PC-9 (cell line): ENCODE measurements at regions not wholly inside any gene's neighbourhood (a gene's known extent, or its start where the extent isn't known, plus 50 kb on each side); places are given as distances from the start of the nearest gene placed in this dataset.

ENCODE experiments used
- BruUV-seq: library from RNA; stranded (reverse); fragments of 400-500 nt; replicated peaks from 2 replicates; lab custom pipeline; 2021; lab: Mats Ljungman, UMichigan
- CTCF ChIA-PET: fragments of 300-600 bp; sonication (Branson Sonifier 250); formaldehyde crosslinking; loops from one replicate; lab custom pipeline; 2022; ENCODE audit warnings: antibody characterized with exemption; lab: Charles Lee
- POLR2A ChIA-PET: fragments of 300-600 bp; sonication (Branson Sonifier 250); formaldehyde crosslinking; loops from one replicate; lab custom pipeline; 2022; ENCODE audit warnings: antibody characterized with exemption; ENCODE audit not compliant: unreplicated experiment; lab: Charles Lee
- DNase-seq, 2 experiments: peaks; one replicate each; pipeline versions ENCODE4 v3.0.0 to v3.0.0-alpha.2; 2015 to 2022; ENCODE audit warnings: mixed read lengths in 1 of 2
- H2AFZ ChIP-seq: fragments of 200-600 bp; sonication (generic); 2 replicates; pipeline ENCODE4 v1.8.1; 2017; ENCODE audit warnings: antibody characterized with exemption
- H3F3A ChIP-seq: fragments of 200-600 bp; sonication (generic); 2 replicates; pipeline ENCODE4 v1.8.1; 2017; ENCODE audit warnings: antibody characterized with exemption, mild to moderate bottlenecking, low read depth; ENCODE audit not compliant: insufficient read depth
- H3K27ac ChIP-seq: fragments of 200-600 bp; sonication (generic); 2 replicates; pipeline ENCODE4 v1.6.1; 2016; ENCODE audit warnings: mixed run types
- H3K27me3 ChIP-seq: fragments of 200-600 bp; sonication (generic); 2 replicates; pipeline ENCODE4 v1.6.1; 2016; ENCODE audit warnings: low read depth, mixed run types; ENCODE audit not compliant: insufficient read depth
- H3K36me3 ChIP-seq: fragments of 200-600 bp; sonication (generic); 2 replicates; pipeline ENCODE4 v1.6.1; 2016; ENCODE audit warnings: low read depth, mixed run types
- H3K4me1 ChIP-seq: fragments of 200-600 bp; sonication (generic); replicated peaks from 2 replicates; pipeline ENCODE4 v1.6.1; 2016; ENCODE audit warnings: mixed run types; ENCODE audit not compliant: insufficient read depth
- H3K4me2 ChIP-seq: fragments of 200-600 bp; sonication (generic); 2 replicates; pipeline ENCODE4 v1.6.1; 2017; ENCODE audit warnings: mixed run types
- H3K4me3 ChIP-seq: fragments of 200-600 bp; sonication (generic); 2 replicates; pipeline ENCODE4 v1.6.1; 2016; ENCODE audit warnings: mixed run types
- H3K79me2 ChIP-seq: fragments of 200-600 bp; sonication (generic); 2 replicates; pipeline ENCODE4 v1.6.1; 2017; ENCODE audit warnings: low read depth, mixed run types
- H3K9me2 ChIP-seq: fragments of 200-600 bp; sonication (generic); 2 replicates; pipeline ENCODE4 v1.8.1; 2017; ENCODE audit warnings: mild to moderate bottlenecking; ENCODE audit not compliant: insufficient read depth
- H3K9me3 ChIP-seq: fragments of 200-600 bp; sonication (generic); 2 replicates; pipeline ENCODE4 v1.8.1; 2016; ENCODE audit warnings: low read depth; ENCODE audit not compliant: insufficient read depth
- H4K20me1 ChIP-seq: fragments of 200-600 bp; sonication (generic); 2 replicates; pipeline ENCODE4 v1.8.1; 2017; ENCODE audit not compliant: insufficient read depth
- EZH2 ChIP-seq: fragments of 200-600 bp; sonication (generic); IDR thresholded peaks from 2 replicates; pipeline ENCODE4 v1.8.0; 2017; ENCODE audit warnings: antibody characterized with exemption, low read depth
- intact Hi-C: fragments of 100-400 bp; cut with micrococcal nuclease; formaldehyde crosslinking; loops from one replicate; pipeline ENCODE4 v1.10.0; 2022; ENCODE audit not compliant: unreplicated experiment
- TF ChIP-seq, protein P1 (sequence below): fragments of 200-600 bp; sonication (generic); conservative IDR thresholded peaks from 2 replicates; pipeline ENCODE4 v1.6.1; 2017; ENCODE audit warnings: mixed run types, antibody characterized with exemption, mild to moderate bottlenecking, moderate library complexity

DNA sequence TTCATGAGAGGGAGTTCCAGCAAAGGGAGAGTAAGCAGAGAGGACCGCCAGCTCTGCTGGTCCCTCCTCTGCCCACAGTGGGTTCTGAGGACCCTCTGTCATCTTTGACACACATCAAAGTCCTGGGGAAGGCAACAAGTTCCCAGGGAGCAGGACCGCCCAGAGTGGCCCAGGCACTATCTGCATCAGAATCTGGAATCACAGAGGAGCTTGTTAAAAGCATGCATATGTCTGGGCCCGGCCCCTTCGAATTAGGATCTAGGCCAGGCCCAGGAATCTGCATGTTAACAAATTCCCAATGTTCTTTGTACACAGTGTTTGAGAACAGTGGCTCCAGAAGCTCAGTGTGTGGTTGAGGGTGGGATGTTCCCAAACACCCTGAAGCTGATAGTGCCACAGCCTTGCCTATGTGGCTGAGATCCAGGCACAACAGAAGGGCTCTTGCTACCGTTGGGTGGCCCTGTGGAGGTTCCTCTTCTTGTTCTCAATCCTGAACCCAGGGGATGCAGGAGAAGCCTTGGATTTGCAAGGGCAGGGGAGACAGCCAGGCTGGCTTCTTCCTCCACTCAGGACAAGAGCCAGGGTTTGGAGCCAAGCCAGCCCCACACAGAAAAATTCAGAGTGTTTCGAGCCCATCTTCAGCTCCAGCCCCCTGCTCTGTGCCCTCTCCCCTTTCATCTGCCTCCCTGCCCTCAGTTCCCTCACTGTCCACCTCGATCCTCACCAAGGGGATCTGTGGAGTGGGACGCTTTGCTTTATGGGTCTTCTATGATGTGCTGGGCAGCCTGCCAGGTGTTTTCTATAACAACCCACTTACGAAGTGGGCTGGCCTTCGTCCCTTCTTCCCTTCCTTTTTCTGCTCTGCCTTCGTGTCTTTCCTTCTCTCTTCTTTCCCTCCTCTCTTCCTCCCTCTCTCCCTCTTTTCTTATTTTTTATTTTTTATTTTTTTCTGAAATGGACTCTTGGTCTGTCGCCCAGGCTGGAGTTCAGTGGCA lies 129.0 kb upstream of the TMPRSS2 start:
- Histone ChIP-seq H3K36me3 (no peaks in the 10 kb centered on the region), H3K27ac (peak overlapping the region; percentile 98), H3K4me2 (no peak overlapping the region), H3K79me2 (peaks cover 11% of the 10 kb centered on the region; the same call in 1 of the 2 replicates), H2AFZ (no peak overlapping the region), H3K9me2 (no peaks in the 10 kb centered on the region), H3K27me3 (no peaks in the 10 kb centered on the region), H3K9me3 (no peaks in the 10 kb centered on the region), H3F3A (peaks cover 53% of the 10 kb centered on the region), H4K20me1 (no peaks in the 10 kb centered on the region), H3K4me3 (no peak overlapping the region), H3K4me1 (peaks cover 90% of the 10 kb centered on the region)
- CTCF ChIA-PET = no interaction called here
- DNase-seq = no peak
- no TSS peak for BruUV-seq
- intact Hi-C loops = no loop called here
- TF ChIP-seq, protein P1, sequence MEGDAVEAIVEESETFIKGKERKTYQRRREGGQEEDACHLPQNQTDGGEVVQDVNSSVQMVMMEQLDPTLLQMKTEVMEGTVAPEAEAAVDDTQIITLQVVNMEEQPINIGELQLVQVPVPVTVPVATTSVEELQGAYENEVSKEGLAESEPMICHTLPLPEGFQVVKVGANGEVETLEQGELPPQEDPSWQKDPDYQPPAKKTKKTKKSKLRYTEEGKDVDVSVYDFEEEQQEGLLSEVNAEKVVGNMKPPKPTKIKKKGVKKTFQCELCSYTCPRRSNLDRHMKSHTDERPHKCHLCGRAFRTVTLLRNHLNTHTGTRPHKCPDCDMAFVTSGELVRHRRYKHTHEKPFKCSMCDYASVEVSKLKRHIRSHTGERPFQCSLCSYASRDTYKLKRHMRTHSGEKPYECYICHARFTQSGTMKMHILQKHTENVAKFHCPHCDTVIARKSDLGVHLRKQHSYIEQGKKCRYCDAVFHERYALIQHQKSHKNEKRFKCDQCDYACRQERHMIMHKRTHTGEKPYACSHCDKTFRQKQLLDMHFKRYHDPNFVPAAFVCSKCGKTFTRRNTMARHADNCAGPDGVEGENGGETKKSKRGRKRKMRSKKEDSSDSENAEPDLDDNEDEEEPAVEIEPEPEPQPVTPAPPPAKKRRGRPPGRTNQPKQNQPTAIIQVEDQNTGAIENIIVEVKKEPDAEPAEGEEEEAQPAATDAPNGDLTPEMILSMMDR = no peak
- no peak for TF ChIP-seq EZH2
- POLR2A ChIA-PET = no interaction called here

GRCh38 chr21:41635874-41636273 lies 127.9 kb upstream of the TMPRSS2 start:
- no peak for DNase-seq
- Histone ChIP-seq H4K20me1 (no peaks in the 10 kb centered on the region), H3K4me3 (no peak overlapping the region), H3K9me2 (no peaks in the 10 kb centered on the region), H3K27ac (peak overlapping the region; percentile 98), H3K79me2 (peaks cover 11% of the 10 kb centered on the region; the same call in 1 of the 2 replicates), H3K4me2 (peak overlapping the region; percentile 73), H2AFZ (no peak overlapping the region), H3K36me3 (no peaks in the 10 kb centered on the region), H3F3A (peaks cover 51% of the 10 kb centered on the region), H3K4me1 (peaks cover 90% of the 10 kb centered on the region), H3K9me3 (no peaks in the 10 kb centered on the region), H3K27me3 (no peaks in the 10 kb centered on the region)
- no peak for TF ChIP-seq EZH2
- TF ChIP-seq, protein P1 = no peak
- intact Hi-C loops = loop anchor here (2.0 kb wide), 3 partner anchors 21 to 123 kb away; no protein-coding TSS in a partner anchor
- no TSS peak for BruUV-seq
- ChIA-PET POLR2A (no interaction called here), CTCF (no interaction called here)

DNA sequence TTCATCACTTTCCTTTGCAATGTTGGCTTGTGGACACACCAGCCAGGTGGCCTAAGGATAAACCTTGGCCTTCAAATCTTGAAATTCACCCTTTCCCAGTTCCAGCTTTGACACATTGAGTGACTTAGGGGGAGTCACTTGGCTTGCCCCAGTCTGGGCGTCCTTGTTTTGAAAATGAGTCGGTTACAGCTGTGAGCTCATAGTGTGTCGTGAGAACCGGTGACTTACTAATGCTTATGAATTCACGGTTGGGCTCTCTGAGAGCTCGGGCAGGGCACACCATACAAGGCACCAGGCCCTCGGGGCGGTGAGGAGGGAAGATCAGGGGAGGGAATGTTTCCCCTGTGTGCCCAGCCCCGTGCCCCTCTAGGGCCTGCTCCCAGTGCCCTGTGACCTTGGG lies 126.9 kb upstream of the TMPRSS2 start:
- Histone ChIP-seq H3K27me3 (no peaks in the 10 kb centered on the region), H3K9me3 (no peaks in the 10 kb centered on the region), H3K79me2 (peaks cover 11% of the 10 kb centered on the region; the same call in 1 of the 2 replicates), H3K9me2 (no peaks in the 10 kb centered on the region), H3K4me3 (no peak overlapping the region; the same call in 1 of the 2 replicates), H4K20me1 (no peaks in the 10 kb centered on the region), H3K36me3 (no peaks in the 10 kb centered on the region), H3K4me1 (peaks cover 89% of the 10 kb centered on the region), H3K27ac (peak overlapping the region; percentile 98), H2AFZ (no peak overlapping the region), H3F3A (peaks cover 49% of the 10 kb centered on the region), H3K4me2 (peak overlapping the region; percentile 73)
- ChIA-PET POLR2A (interaction anchor here (0.5 to 1.4 kb wide), 5 partner anchors 23 to 375 kb away, joined by 3 to 11 read pairs (median 8); partner anchors contain the start of gene ZBTB21), CTCF (interaction anchor here (1.3 kb wide), 1 partner anchor 43 kb away, joined by 6 read pairs; no protein-coding TSS in a partner anchor)
- TF ChIP-seq EZH2 = no peak
- TF ChIP-seq, protein P1 = no peak
- intact Hi-C loops = loop anchor here (1.0 to 2.0 kb wide), 10 partner anchors 7 to 321 kb away; no protein-coding TSS in a partner anchor
- no TSS peak for BruUV-seq
- peak; percentile 61 to 99 for DNase-seq
